ENCODE measurements at regions not wholly inside any gene's neighbourhood (a gene's known extent, or its start where the extent isn't known, plus 50 kb on each side); places are given as distances from the start of the nearest gene placed in this dataset.
"Not testable (repeated sequence)": the region's sequence is repeated elsewhere in the genome, so short reads cannot be mapped to it uniquely, and the experiment has no call there.

GRCh38 chr9:41251973-41252372, 62.9 kb upstream of the ZNG1F start:
- not testable (repeated sequence) for TF ChIP-seq POLR2A (IDR thresholded peaks at IDR 0.05; ENCODE audit: low read depth, low read length); POLR2AphosphoS5 (IDR thresholded peaks at IDR 0.05; ENCODE audit: low read depth, low read length); POU2F2 (IDR thresholded peaks at IDR 0.05; ENCODE audit: low read depth, low read length); TAF1 (IDR thresholded peaks at IDR 0.05; ENCODE audit: low read depth, low read length); SPI1 (IDR thresholded peaks at IDR 0.05; ENCODE audit: low read depth, low read length); PAX5 (IDR thresholded peaks at IDR 0.05; ENCODE audit: insufficient read depth, low read length, severe bottlenecking)

All from GM12891 (cell line).